ENCODE measurements at regions not wholly inside any gene's neighbourhood (a gene's known extent, or its start where the extent isn't known, plus 50 kb on each side); places are given as distances from the start of the nearest gene placed in this dataset.

- ChIA-PET POLR2A (no interaction called here), CTCF (ENCODE audit: unreplicated experiment) (no interaction called here)
- intact Hi-C loops (cut with micrococcal nuclease; ENCODE audit: unreplicated experiment) = no loop called here
Measured at GRCh38 chr12:19978193-19978592, 390.1 kb upstream of the PDE3A start.

DNA sequence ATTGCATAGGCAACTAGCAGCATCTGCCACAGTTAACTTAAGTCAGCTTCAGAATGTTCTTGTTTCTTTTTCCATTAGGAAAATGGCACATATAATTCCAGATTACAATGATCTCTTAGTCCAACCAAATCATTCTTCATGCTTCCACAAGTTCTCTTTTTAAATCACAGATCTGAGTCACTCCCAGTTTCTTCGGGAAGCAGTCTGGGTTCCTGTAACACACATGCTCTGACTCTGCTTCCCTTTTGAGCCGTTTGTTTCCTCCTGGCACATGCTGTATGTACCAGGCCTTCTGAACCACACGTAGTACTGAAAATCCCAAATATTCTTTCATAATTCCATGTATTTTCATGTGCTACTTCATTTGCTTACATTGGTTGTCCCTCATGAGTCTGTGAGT, 388.8 kb upstream of the PDE3A start:
- Histone ChIP-seq H3K4me3 (ENCODE audit: low read depth, low read length, poor library complexity, severe bottlenecking) (no peak overlapping the region), H4K20me1 (ENCODE audit: insufficient read depth, low read length) (no peaks in the 10 kb centered on the region), H2AFZ (ENCODE audit: low read length) (no peak overlapping the region), H3K4me1 (ENCODE audit: insufficient read depth, low read length, poor library complexity, severe bottlenecking) (no peaks in the 10 kb centered on the region), H3K4me2 (ENCODE audit: low read length) (no peak overlapping the region), H3K79me2 (ENCODE audit: insufficient read depth, low read depth, low read length) (no peaks in the 10 kb centered on the region), H3K36me3 (ENCODE audit: insufficient read depth, low read length) (no peaks in the 10 kb centered on the region), H3K9me2 (ENCODE audit: insufficient read depth, low read length) (no peaks in the 10 kb centered on the region), H3K27ac (ENCODE audit: low read depth, low read length, poor library complexity, severe bottlenecking) (no peak overlapping the region), H3K9me3 (ENCODE audit: low read length) (no peaks in the 10 kb centered on the region)
- BruUV-seq (replicated peaks) = no TSS peak
- TF ChIP-seq, protein P1, sequence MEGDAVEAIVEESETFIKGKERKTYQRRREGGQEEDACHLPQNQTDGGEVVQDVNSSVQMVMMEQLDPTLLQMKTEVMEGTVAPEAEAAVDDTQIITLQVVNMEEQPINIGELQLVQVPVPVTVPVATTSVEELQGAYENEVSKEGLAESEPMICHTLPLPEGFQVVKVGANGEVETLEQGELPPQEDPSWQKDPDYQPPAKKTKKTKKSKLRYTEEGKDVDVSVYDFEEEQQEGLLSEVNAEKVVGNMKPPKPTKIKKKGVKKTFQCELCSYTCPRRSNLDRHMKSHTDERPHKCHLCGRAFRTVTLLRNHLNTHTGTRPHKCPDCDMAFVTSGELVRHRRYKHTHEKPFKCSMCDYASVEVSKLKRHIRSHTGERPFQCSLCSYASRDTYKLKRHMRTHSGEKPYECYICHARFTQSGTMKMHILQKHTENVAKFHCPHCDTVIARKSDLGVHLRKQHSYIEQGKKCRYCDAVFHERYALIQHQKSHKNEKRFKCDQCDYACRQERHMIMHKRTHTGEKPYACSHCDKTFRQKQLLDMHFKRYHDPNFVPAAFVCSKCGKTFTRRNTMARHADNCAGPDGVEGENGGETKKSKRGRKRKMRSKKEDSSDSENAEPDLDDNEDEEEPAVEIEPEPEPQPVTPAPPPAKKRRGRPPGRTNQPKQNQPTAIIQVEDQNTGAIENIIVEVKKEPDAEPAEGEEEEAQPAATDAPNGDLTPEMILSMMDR (conservative IDR thresholded peaks at IDR 0.05; ENCODE audit: low read length) = no peak
- no peak for TF ChIP-seq EZH2phosphoT487 (IDR thresholded peaks at IDR 0.05; ENCODE audit: borderline replicate concordance, low read depth, low read length)
- ChIA-PET POLR2A (no interaction called here), CTCF (ENCODE audit: unreplicated experiment) (no interaction called here)
- intact Hi-C loops (cut with micrococcal nuclease; ENCODE audit: unreplicated experiment) = no loop called here
- DNase-seq (ENCODE audit: low spot score) = no peak

More at GRCh38 chr12:19978193-19978592, 390.1 kb upstream of the PDE3A start:
- Histone ChIP-seq H4K20me1 (ENCODE audit: insufficient read depth, low read length) (no peaks in the 10 kb centered on the region), H3K36me3 (ENCODE audit: insufficient read depth, low read length) (no peaks in the 10 kb centered on the region), H3K79me2 (ENCODE audit: insufficient read depth, low read depth, low read length) (no peaks in the 10 kb centered on the region), H3K4me3 (ENCODE audit: low read depth, low read length, poor library complexity, severe bottlenecking) (no peak overlapping the region), H2AFZ (ENCODE audit: low read length) (no peak overlapping the region), H3K9me2 (ENCODE audit: insufficient read depth, low read length) (no peaks in the 10 kb centered on the region), H3K27ac (ENCODE audit: low read depth, low read length, poor library complexity, severe bottlenecking) (no peak overlapping the region), H3K4me2 (ENCODE audit: low read length) (no peak overlapping the region), H3K4me1 (ENCODE audit: insufficient read depth, low read length, poor library complexity, severe bottlenecking) (no peaks in the 10 kb centered on the region), H3K9me3 (ENCODE audit: low read length) (no peaks in the 10 kb centered on the region)
- BruUV-seq (replicated peaks) = no TSS peak
- no peak for DNase-seq (ENCODE audit: low spot score)
- TF ChIP-seq EZH2phosphoT487 (IDR thresholded peaks at IDR 0.05; ENCODE audit: borderline replicate concordance, low read depth, low read length) = no peak

GRCh38 chr12:19981944-19982343, 386.4 kb upstream of the PDE3A start:
- BruUV-seq (replicated peaks) = no TSS peak

More at GRCh38 chr12:19981944-19982343, 386.4 kb upstream of the PDE3A start:
- Histone ChIP-seq H3K9me3 (ENCODE audit: low read length) (no peaks in the 10 kb centered on the region), H3K36me3 (ENCODE audit: insufficient read depth, low read length) (no peaks in the 10 kb centered on the region), H3K9me2 (ENCODE audit: insufficient read depth, low read length) (no peaks in the 10 kb centered on the region), H2AFZ (ENCODE audit: low read length) (no peak overlapping the region), H3K4me2 (ENCODE audit: low read length) (no peak overlapping the region), H3K4me3 (ENCODE audit: low read depth, low read length, poor library complexity, severe bottlenecking) (no peak overlapping the region), H4K20me1 (ENCODE audit: insufficient read depth, low read length) (no peaks in the 10 kb centered on the region), H3K4me1 (ENCODE audit: insufficient read depth, low read length, poor library complexity, severe bottlenecking) (no peaks in the 10 kb centered on the region), H3K27ac (ENCODE audit: low read depth, low read length, poor library complexity, severe bottlenecking) (no peak overlapping the region), H3K79me2 (ENCODE audit: insufficient read depth, low read depth, low read length) (no peaks in the 10 kb centered on the region)
- no peak for DNase-seq (ENCODE audit: low spot score)
- ChIA-PET POLR2A (interaction anchor here (0.7 kb wide), 2 partner anchors 302 to 514 kb away, joined by 3 read pairs; no protein-coding TSS in a partner anchor), CTCF (ENCODE audit: unreplicated experiment) (no interaction called here)
- intact Hi-C loops (cut with micrococcal nuclease; ENCODE audit: unreplicated experiment) = no loop called here
- TF ChIP-seq EZH2phosphoT487 (IDR thresholded peaks at IDR 0.05; ENCODE audit: borderline replicate concordance, low read depth, low read length) = no peak
- TF ChIP-seq, protein P1 (conservative IDR thresholded peaks at IDR 0.05; ENCODE audit: low read length) = no peak
